ENCODE measurements at regions not wholly inside any gene's neighbourhood (a gene's known extent, or its start where the extent isn't known, plus 50 kb on each side); places are given as distances from the start of the nearest gene placed in this dataset.

GRCh38 chr12:93059925-93060665 lies 131.0 kb upstream of the EEA1 start:
- in situ Hi-C loops (cut with HindIII; ENCODE audit: low pct_unique_long_range_greater_than_20kb, low sequenced_read_pairs) = no loop called here
- no peak for DNase-seq (ENCODE audit: low read depth, low spot score)

- DNase-seq (ENCODE audit: low read depth, low spot score) = peak; percentile 20
- in situ Hi-C loops (cut with HindIII; ENCODE audit: low pct_unique_long_range_greater_than_20kb, low sequenced_read_pairs) = no loop called here
These were observed 131.8 kb upstream of the EEA1 start for GRCh38 chr12:93060666-93061472.

GRCh38 chr12:93061473-93062419 lies 132.7 kb upstream of the EEA1 start:
- in situ Hi-C loops (cut with HindIII; ENCODE audit: low pct_unique_long_range_greater_than_20kb, low sequenced_read_pairs) = no loop called here
- DNase-seq (ENCODE audit: low read depth, low spot score) = no peak

GRCh38 chr12:93065896-93066295 lies 136.8 kb upstream of the EEA1 start:
- in situ Hi-C loops (cut with HindIII; ENCODE audit: low pct_unique_long_range_greater_than_20kb, low sequenced_read_pairs) = no loop called here
- DNase-seq (ENCODE audit: low read depth, low spot score) = no peak

GRCh38 chr12:93072340-93072739 lies 143.2 kb upstream of the EEA1 start:
- in situ Hi-C loops (cut with HindIII; ENCODE audit: low pct_unique_long_range_greater_than_20kb, low sequenced_read_pairs) = no loop called here
- DNase-seq (ENCODE audit: low read depth, low spot score) = no peak

- DNase-seq (ENCODE audit: low read depth, low spot score) = no peak
- in situ Hi-C loops (cut with HindIII; ENCODE audit: low pct_unique_long_range_greater_than_20kb, low sequenced_read_pairs) = no loop called here
These were observed 144.2 kb upstream of the EEA1 start for GRCh38 chr12:93073324-93073723.

- no peak for DNase-seq (ENCODE audit: low read depth, low spot score)
- in situ Hi-C loops (cut with HindIII; ENCODE audit: low pct_unique_long_range_greater_than_20kb, low sequenced_read_pairs) = no loop called here
These were observed 149.0 kb upstream of the EEA1 start for GRCh38 chr12:93078059-93078458.

- in situ Hi-C loops (cut with HindIII; ENCODE audit: low pct_unique_long_range_greater_than_20kb, low sequenced_read_pairs) = no loop called here
- DNase-seq (ENCODE audit: low read depth, low spot score) = no peak
These were observed 149.5 kb upstream of the EEA1 start for GRCh38 chr12:93078577-93078976.

GRCh38 chr12:93079271-93079670 lies 150.2 kb upstream of the EEA1 start:
- in situ Hi-C loops (cut with HindIII; ENCODE audit: low pct_unique_long_range_greater_than_20kb, low sequenced_read_pairs) = no loop called here
- peak; percentile 94 for DNase-seq (ENCODE audit: low read depth, low spot score)

GRCh38 chr12:93079976-93080375 lies 150.9 kb upstream of the EEA1 start:
- peak; percentile 53 for DNase-seq (ENCODE audit: low read depth, low spot score)
- in situ Hi-C loops (cut with HindIII; ENCODE audit: low pct_unique_long_range_greater_than_20kb, low sequenced_read_pairs) = no loop called here

- in situ Hi-C loops (cut with HindIII; ENCODE audit: low pct_unique_long_range_greater_than_20kb, low sequenced_read_pairs) = no loop called here
- no peak for DNase-seq (ENCODE audit: low read depth, low spot score)
These were observed 151.4 kb upstream of the EEA1 start for GRCh38 chr12:93080452-93080851.

GRCh38 chr12:93080994-93081809 lies 152.1 kb upstream of the EEA1 start:
- DNase-seq (ENCODE audit: low read depth, low spot score) = no peak
- in situ Hi-C loops (cut with HindIII; ENCODE audit: low pct_unique_long_range_greater_than_20kb, low sequenced_read_pairs) = no loop called here

GRCh38 chr12:93081810-93082165 lies 152.7 kb upstream of the EEA1 start:
- no peak for DNase-seq (ENCODE audit: low read depth, low spot score)

GRCh38 chr12:93085383-93086287 lies 156.5 kb upstream of the EEA1 start:
- in situ Hi-C loops (cut with HindIII; ENCODE audit: low pct_unique_long_range_greater_than_20kb, low sequenced_read_pairs) = no loop called here
- DNase-seq (ENCODE audit: low read depth, low spot score) = no peak

More at GRCh38 chr12:93081810-93082165, 152.7 kb upstream of the EEA1 start:
- in situ Hi-C loops (cut with HindIII; ENCODE audit: low pct_unique_long_range_greater_than_20kb, low sequenced_read_pairs) = no loop called here

- no peak for DNase-seq (ENCODE audit: low read depth, low spot score)
- in situ Hi-C loops (cut with HindIII; ENCODE audit: low pct_unique_long_range_greater_than_20kb, low sequenced_read_pairs) = no loop called here
These were observed 157.2 kb upstream of the EEA1 start for GRCh38 chr12:93086288-93086727.

- in situ Hi-C loops (cut with HindIII; ENCODE audit: low pct_unique_long_range_greater_than_20kb, low sequenced_read_pairs) = no loop called here
- DNase-seq (ENCODE audit: low read depth, low spot score) = no peak
These were observed 158.9 kb upstream of the EEA1 start for GRCh38 chr12:93087840-93088610.

Data from SK-MEL-5 (cell line).